PC-9 (cell line): ENCODE measurements at regions not wholly inside any gene's neighbourhood (a gene's known extent, or its start where the extent isn't known, plus 50 kb on each side); places are given as distances from the start of the nearest gene placed in this dataset.

Experiments used
- BruUV-seq: library from RNA; stranded (reverse); fragments of 400-500 nt; replicated peaks from 2 replicates; lab custom pipeline; 2021; lab: Mats Ljungman, UMichigan
- CTCF ChIA-PET: fragments of 300-600 bp; sonication (Branson Sonifier 250); formaldehyde crosslinking; loops from one replicate; lab custom pipeline; 2022; ENCODE audit warnings: antibody characterized with exemption; lab: Charles Lee
- POLR2A ChIA-PET: fragments of 300-600 bp; sonication (Branson Sonifier 250); formaldehyde crosslinking; loops from one replicate; lab custom pipeline; 2022; ENCODE audit warnings: antibody characterized with exemption; ENCODE audit not compliant: unreplicated experiment; lab: Charles Lee
- DNase-seq, 2 experiments: peaks; one replicate each; pipeline versions ENCODE4 v3.0.0 to v3.0.0-alpha.2; 2015 to 2022; ENCODE audit warnings: mixed read lengths in 1 of 2
- H2AFZ ChIP-seq: fragments of 200-600 bp; sonication (generic); 2 replicates; pipeline ENCODE4 v1.8.1; 2017; ENCODE audit warnings: antibody characterized with exemption
- H3F3A ChIP-seq: fragments of 200-600 bp; sonication (generic); 2 replicates; pipeline ENCODE4 v1.8.1; 2017; ENCODE audit warnings: antibody characterized with exemption, mild to moderate bottlenecking, low read depth; ENCODE audit not compliant: insufficient read depth
- H3K27ac ChIP-seq: fragments of 200-600 bp; sonication (generic); 2 replicates; pipeline ENCODE4 v1.6.1; 2016; ENCODE audit warnings: mixed run types
- H3K27me3 ChIP-seq: fragments of 200-600 bp; sonication (generic); 2 replicates; pipeline ENCODE4 v1.6.1; 2016; ENCODE audit warnings: low read depth, mixed run types; ENCODE audit not compliant: insufficient read depth
- H3K36me3 ChIP-seq: fragments of 200-600 bp; sonication (generic); 2 replicates; pipeline ENCODE4 v1.6.1; 2016; ENCODE audit warnings: low read depth, mixed run types
- H3K4me1 ChIP-seq: fragments of 200-600 bp; sonication (generic); replicated peaks from 2 replicates; pipeline ENCODE4 v1.6.1; 2016; ENCODE audit warnings: mixed run types; ENCODE audit not compliant: insufficient read depth
- H3K4me2 ChIP-seq: fragments of 200-600 bp; sonication (generic); 2 replicates; pipeline ENCODE4 v1.6.1; 2017; ENCODE audit warnings: mixed run types
- H3K4me3 ChIP-seq: fragments of 200-600 bp; sonication (generic); 2 replicates; pipeline ENCODE4 v1.6.1; 2016; ENCODE audit warnings: mixed run types
- H3K79me2 ChIP-seq: fragments of 200-600 bp; sonication (generic); 2 replicates; pipeline ENCODE4 v1.6.1; 2017; ENCODE audit warnings: low read depth, mixed run types
- H3K9me2 ChIP-seq: fragments of 200-600 bp; sonication (generic); 2 replicates; pipeline ENCODE4 v1.8.1; 2017; ENCODE audit warnings: mild to moderate bottlenecking; ENCODE audit not compliant: insufficient read depth
- H3K9me3 ChIP-seq: fragments of 200-600 bp; sonication (generic); 2 replicates; pipeline ENCODE4 v1.8.1; 2016; ENCODE audit warnings: low read depth; ENCODE audit not compliant: insufficient read depth
- H4K20me1 ChIP-seq: fragments of 200-600 bp; sonication (generic); 2 replicates; pipeline ENCODE4 v1.8.1; 2017; ENCODE audit not compliant: insufficient read depth
- EZH2 ChIP-seq: fragments of 200-600 bp; sonication (generic); IDR thresholded peaks from 2 replicates; pipeline ENCODE4 v1.8.0; 2017; ENCODE audit warnings: antibody characterized with exemption, low read depth
- intact Hi-C: fragments of 100-400 bp; cut with micrococcal nuclease; formaldehyde crosslinking; loops from one replicate; pipeline ENCODE4 v1.10.0; 2022; ENCODE audit not compliant: unreplicated experiment
- TF ChIP-seq, protein P1 (sequence below): fragments of 200-600 bp; sonication (generic); conservative IDR thresholded peaks from 2 replicates; pipeline ENCODE4 v1.6.1; 2017; ENCODE audit warnings: mixed run types, antibody characterized with exemption, mild to moderate bottlenecking, moderate library complexity

DNA sequence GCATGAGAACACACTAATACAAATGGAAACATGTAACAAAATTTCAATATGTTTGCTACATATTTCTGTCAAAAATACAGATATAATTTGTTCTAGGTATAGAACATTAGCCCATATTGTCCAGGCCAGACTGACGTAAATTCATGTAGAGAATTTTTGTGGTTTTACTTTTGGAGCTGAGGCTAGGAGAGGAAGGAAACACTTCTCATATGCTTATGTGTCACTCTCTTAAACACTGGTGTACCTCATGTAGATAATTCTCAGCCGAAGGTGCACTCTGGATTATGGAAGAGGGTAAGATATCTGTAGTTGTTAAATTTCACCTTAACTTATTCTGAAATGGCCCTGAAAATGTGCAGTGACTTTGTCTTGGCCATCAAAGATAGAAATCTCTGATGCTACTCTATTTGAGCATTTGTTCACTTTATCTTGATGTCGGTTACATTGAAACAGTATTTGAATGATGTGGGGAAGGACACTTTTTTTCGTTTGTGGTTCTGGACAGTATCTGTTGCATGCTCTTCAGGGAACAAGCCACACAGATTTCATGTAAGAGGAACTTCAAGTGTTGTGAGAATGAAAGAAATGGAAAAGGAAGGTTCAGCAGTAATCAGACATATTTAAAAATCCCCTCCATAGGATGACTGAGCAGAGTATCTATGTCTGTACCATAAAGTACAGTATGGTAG is 202.7 kb downstream of the SPATA31D1 start:
- CTCF ChIA-PET, result no interaction called here
- intact Hi-C loops, result no loop called here
- Histone ChIP-seq H4K20me1 (no peaks in the 10 kb centered on the region), H3K79me2 (no peaks in the 10 kb centered on the region), H3K27me3 (no peaks in the 10 kb centered on the region), H3K4me2 (no peak overlapping the region), H3K9me3 (no peaks in the 10 kb centered on the region), H3K4me3 (no peak overlapping the region), H3K36me3 (no peaks in the 10 kb centered on the region), H3F3A (no peaks in the 10 kb centered on the region), H3K4me1 (no peaks in the 10 kb centered on the region), H2AFZ (no peak overlapping the region), H3K27ac (no peak overlapping the region), H3K9me2 (no peaks in the 10 kb centered on the region)
- POLR2A ChIA-PET, result no interaction called here
- no peak for DNase-seq
- BruUV-seq, result no TSS peak
- no peak for TF ChIP-seq EZH2
- TF ChIP-seq, protein P1, sequence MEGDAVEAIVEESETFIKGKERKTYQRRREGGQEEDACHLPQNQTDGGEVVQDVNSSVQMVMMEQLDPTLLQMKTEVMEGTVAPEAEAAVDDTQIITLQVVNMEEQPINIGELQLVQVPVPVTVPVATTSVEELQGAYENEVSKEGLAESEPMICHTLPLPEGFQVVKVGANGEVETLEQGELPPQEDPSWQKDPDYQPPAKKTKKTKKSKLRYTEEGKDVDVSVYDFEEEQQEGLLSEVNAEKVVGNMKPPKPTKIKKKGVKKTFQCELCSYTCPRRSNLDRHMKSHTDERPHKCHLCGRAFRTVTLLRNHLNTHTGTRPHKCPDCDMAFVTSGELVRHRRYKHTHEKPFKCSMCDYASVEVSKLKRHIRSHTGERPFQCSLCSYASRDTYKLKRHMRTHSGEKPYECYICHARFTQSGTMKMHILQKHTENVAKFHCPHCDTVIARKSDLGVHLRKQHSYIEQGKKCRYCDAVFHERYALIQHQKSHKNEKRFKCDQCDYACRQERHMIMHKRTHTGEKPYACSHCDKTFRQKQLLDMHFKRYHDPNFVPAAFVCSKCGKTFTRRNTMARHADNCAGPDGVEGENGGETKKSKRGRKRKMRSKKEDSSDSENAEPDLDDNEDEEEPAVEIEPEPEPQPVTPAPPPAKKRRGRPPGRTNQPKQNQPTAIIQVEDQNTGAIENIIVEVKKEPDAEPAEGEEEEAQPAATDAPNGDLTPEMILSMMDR, result no peak

GRCh38 chr9:82192211-82192610 is 203.6 kb downstream of the SPATA31D1 start:
- POLR2A ChIA-PET, result no interaction called here
- H3K4me1 ChIP-seq, result no peaks in the 10 kb centered on the region
- no peaks in the 10 kb centered on the region for H3K9me2 ChIP-seq
- no peaks in the 10 kb centered on the region for H4K20me1 ChIP-seq
- TF ChIP-seq, protein P1, result no peak
- no peak for TF ChIP-seq EZH2
- H3K27ac ChIP-seq, result no peak overlapping the region
- H3K9me3 ChIP-seq, result no peaks in the 10 kb centered on the region
- CTCF ChIA-PET, result no interaction called here
- no peaks in the 10 kb centered on the region for H3K36me3 ChIP-seq
- intact Hi-C loops, result no loop called here
- H3K4me2 ChIP-seq, result no peak overlapping the region
- no peak overlapping the region for H2AFZ ChIP-seq
- no peaks in the 10 kb centered on the region for H3K27me3 ChIP-seq
- H3K79me2 ChIP-seq, result no peaks in the 10 kb centered on the region
- no peak for DNase-seq
- no peak overlapping the region for H3K4me3 ChIP-seq
- H3F3A ChIP-seq, result no peaks in the 10 kb centered on the region
- no TSS peak for BruUV-seq

- intact Hi-C loops, result no loop called here
- H4K20me1 ChIP-seq, result no peaks in the 10 kb centered on the region
- POLR2A ChIA-PET, result no interaction called here
- no peak overlapping the region for H3K27ac ChIP-seq
- no peak for DNase-seq
- BruUV-seq, result no TSS peak
- no peaks in the 10 kb centered on the region for H3K27me3 ChIP-seq
- CTCF ChIA-PET, result no interaction called here
- TF ChIP-seq EZH2, result no peak
- TF ChIP-seq, protein P1, result no peak
- no peak overlapping the region for H2AFZ ChIP-seq
- H3K36me3 ChIP-seq, result no peaks in the 10 kb centered on the region
- H3K4me2 ChIP-seq, result no peak overlapping the region
- H3F3A ChIP-seq, result no peaks in the 10 kb centered on the region
- H3K4me1 ChIP-seq, result no peaks in the 10 kb centered on the region
- no peaks in the 10 kb centered on the region for H3K9me2 ChIP-seq
- H3K4me3 ChIP-seq, result no peak overlapping the region
- no peaks in the 10 kb centered on the region for H3K79me2 ChIP-seq
- no peaks in the 10 kb centered on the region for H3K9me3 ChIP-seq
Observed at GRCh38 chr9:82196622-82197441, 208.3 kb downstream of the SPATA31D1 start.
